Progenitor cell of endocrine pancreas (in vitro differentiated cells): ENCODE measurements at regions not wholly inside any gene's neighbourhood (a gene's known extent, or its start where the extent isn't known, plus 50 kb on each side); places are given as distances from the start of the nearest gene placed in this dataset.

Experiments
- DNase-seq: peaks from one replicate; pipeline ENCODE4 v3.0.0; 2021; ENCODE audit warnings: low spot score; ENCODE audit not compliant: unreplicated experiment
- H3K27ac Mint-ChIP-seq: 2 replicates; pipeline ENCODE4 v1.8.0; 2021; ENCODE audit warnings: mild to moderate bottlenecking, moderate library complexity, mixed read lengths
- H3K27me3 Mint-ChIP-seq: 2 replicates; pipeline ENCODE4 v1.8.0; 2021; ENCODE audit warnings: mixed read lengths
- H3K36me3 Mint-ChIP-seq: 2 replicates; pipeline ENCODE4 v1.8.0; 2022; ENCODE audit warnings: mixed read lengths; ENCODE audit not compliant: insufficient read depth
- H3K4me1 Mint-ChIP-seq: 2 replicates; pipeline ENCODE4 v1.8.0; 2021; ENCODE audit warnings: low read depth, mixed read lengths
- H3K4me3 Mint-ChIP-seq: 2 replicates; pipeline ENCODE4 v1.8.0; 2021; ENCODE audit warnings: low read depth, mild to moderate bottlenecking, moderate library complexity, mixed read lengths
- H3K9me3 Mint-ChIP-seq: 2 replicates; pipeline ENCODE4 v1.8.0; 2021; ENCODE audit warnings: low read depth, mixed read lengths
- CTCF ChIP-seq: fragments of 200-600 bp; sonication (generic); IDR thresholded peaks from one replicate; pipeline ENCODE4 v1.5.0; 2021; ENCODE audit warnings: antibody characterized with exemption, mild to moderate bottlenecking; ENCODE audit not compliant: unreplicated experiment

- Mint-ChIP-seq H3K9me3 (peaks cover 3% of the 10 kb centered on the region), H3K4me1 (peaks cover 1% of the 10 kb centered on the region), H3K4me3 (no peak overlapping the region), H3K27ac (no peak overlapping the region), H3K27me3 (peaks cover 4% of the 10 kb centered on the region), H3K36me3 (no peaks in the 10 kb centered on the region)
- no peak for TF ChIP-seq CTCF
- DNase-seq = no peak
Observed at GRCh38 chr11:95563859-95564258, 225.7 kb downstream of the FAM76B start.

DNA sequence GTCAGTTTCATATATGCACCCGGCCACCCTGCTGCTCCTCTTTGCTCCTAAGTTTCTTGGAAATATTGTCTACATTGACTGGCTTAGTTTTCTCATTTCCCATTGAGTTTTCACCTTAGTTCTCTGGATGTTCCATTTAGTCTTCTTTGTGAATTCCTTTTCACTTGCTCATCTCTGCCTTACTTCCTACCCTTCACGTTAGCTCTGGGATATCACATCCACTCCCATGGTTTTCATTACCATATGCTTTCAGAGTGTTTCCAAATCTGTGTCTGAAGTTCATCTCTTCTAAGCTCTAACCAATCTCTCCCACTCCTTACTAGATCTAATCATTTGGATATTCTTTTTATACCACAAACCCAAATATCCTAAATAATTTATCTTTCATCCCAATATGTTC lies 226.4 kb downstream of the FAM76B start:
- Mint-ChIP-seq H3K36me3 (no peaks in the 10 kb centered on the region), H3K27me3 (peaks cover 4% of the 10 kb centered on the region), H3K4me1 (peaks cover 1% of the 10 kb centered on the region), H3K9me3 (peaks cover under 1% of the 10 kb centered on the region), H3K27ac (no peak overlapping the region), H3K4me3 (no peak overlapping the region)
- TF ChIP-seq CTCF = no peak
- no peak for DNase-seq

GRCh38 chr11:95562196-95562921 lies 227.2 kb downstream of the FAM76B start:
- TF ChIP-seq CTCF = no peak
- H3K36me3 Mint-ChIP-seq = no peaks in the 10 kb centered on the region
- no peak for DNase-seq
- H3K4me3 Mint-ChIP-seq = no peak overlapping the region
- peaks cover 2% of the 10 kb centered on the region for H3K4me1 Mint-ChIP-seq
- peaks cover 4% of the 10 kb centered on the region for H3K27me3 Mint-ChIP-seq
- H3K27ac Mint-ChIP-seq = no peak overlapping the region
- H3K9me3 Mint-ChIP-seq = no peaks in the 10 kb centered on the region

DNA sequence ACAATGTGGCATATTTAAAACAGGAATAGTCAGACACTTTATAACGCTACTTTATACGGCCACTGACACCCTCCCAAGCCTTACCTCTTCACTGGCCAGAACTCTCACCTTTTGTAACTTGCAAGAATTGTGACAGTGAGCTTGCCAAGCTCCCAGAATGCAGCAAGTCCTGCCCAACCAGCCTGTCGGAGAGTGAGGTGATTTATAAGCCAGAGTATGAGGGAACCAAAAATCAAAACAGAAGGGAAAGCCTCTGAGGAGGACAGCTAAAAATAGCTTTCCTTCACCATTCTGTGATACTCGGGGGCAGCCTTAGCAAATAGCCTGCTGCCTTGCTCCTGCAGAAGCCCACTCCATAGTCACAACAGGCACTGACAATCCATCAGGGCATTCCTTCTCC lies 229.7 kb downstream of the FAM76B start:
- TF ChIP-seq CTCF = no peak
- Mint-ChIP-seq H3K4me1 (peaks cover 4% of the 10 kb centered on the region), H3K9me3 (no peaks in the 10 kb centered on the region), H3K27ac (no peak overlapping the region), H3K27me3 (peaks cover 4% of the 10 kb centered on the region), H3K4me3 (no peak overlapping the region), H3K36me3 (no peaks in the 10 kb centered on the region)
- no peak for DNase-seq

- TF ChIP-seq CTCF = no peak
- Mint-ChIP-seq H3K27me3 (peaks cover 2% of the 10 kb centered on the region), H3K4me3 (no peak overlapping the region), H3K4me1 (peaks cover 4% of the 10 kb centered on the region), H3K27ac (no peak overlapping the region), H3K36me3 (no peaks in the 10 kb centered on the region), H3K9me3 (no peaks in the 10 kb centered on the region)
- no peak for DNase-seq
Observed at GRCh38 chr11:95557376-95557775, 232.2 kb downstream of the FAM76B start.
